Hepatocyte (in vitro differentiated cells): ENCODE measurements at regions not wholly inside any gene's neighbourhood (a gene's known extent, or its start where the extent isn't known, plus 50 kb on each side); places are given as distances from the start of the nearest gene placed in this dataset.

Source experiments
- CTCF ChIP-seq: fragments of 200-600 bp; sonication (generic); IDR thresholded peaks from 2 replicates; pipeline ENCODE4 v1.5.1; 2016; ENCODE audit warnings: antibody characterized with exemption, mild to moderate bottlenecking; ENCODE audit not compliant: poor library complexity
- EZH2 ChIP-seq: fragments of 200-600 bp; sonication (generic); IDR thresholded peaks from 2 replicates; pipeline ENCODE4 v1.6.1; 2016; ENCODE audit warnings: antibody characterized with exemption, mild to moderate bottlenecking, borderline replicate concordance
- EZH2phosphoT487 ChIP-seq: fragments of 200-600 bp; sonication (generic); IDR thresholded peaks from one replicate; pipeline ENCODE4 v1.6.1; 2018; ENCODE audit warnings: antibody characterized with exemption, mild to moderate bottlenecking, low read depth, moderate library complexity; ENCODE audit not compliant: unreplicated experiment, severe bottlenecking

GRCh38 chr10:118851062-118852035, 96.6 kb upstream of the CACUL1 start:
- TF ChIP-seq EZH2 (no peak), CTCF (no peak), EZH2phosphoT487 (no peak)
